Small intestine (tissue), 7 donors: ENCODE measurements at regions not wholly inside any gene's neighbourhood (a gene's known extent, or its start where the extent isn't known, plus 50 kb on each side); places are given as distances from the start of the nearest gene placed in this dataset.

Source experiments
- DNase-seq, 2 donors: peaks; one replicate each; pipeline versions ENCODE4 v3.0.0 to v3.0.0-alpha.2; 2013
- FAIRE-seq: peaks from 2 replicates; lab custom pipeline; 2012; peaks lifted over from hg19 to GRCh38; lab: Jason Lieb, UNC
- H3K27ac ChIP-seq, 3 donors: one replicate each; pipeline ENCODE4 v1.5.1; 2013; ENCODE audit warnings: low read length in 2 of 3, mild to moderate bottlenecking in 2 of 3, control low read depth in 1 of 3, inconsistent platforms in 1 of 3, low read depth in 1 of 3, moderate library complexity in 1 of 3
- H3K27me3 ChIP-seq, 3 donors: one replicate each; pipeline ENCODE4 v1.6.1; 2013; ENCODE audit warnings: low read length in 3 of 3, inconsistent platforms in 1 of 3; ENCODE audit not compliant: control insufficient read depth in 3 of 3, insufficient read depth in 3 of 3
- H3K36me3 ChIP-seq, 3 donors: one replicate each; pipeline ENCODE4 v1.6.1; 2013; ENCODE audit warnings: low read length in 3 of 3, inconsistent platforms in 1 of 3, low read depth in 1 of 3, mild to moderate bottlenecking in 1 of 3, moderate library complexity in 1 of 3; ENCODE audit not compliant: control insufficient read depth in 3 of 3, insufficient read depth in 2 of 3
- H3K4me1 ChIP-seq, 3 donors: one replicate each; pipeline ENCODE4 v1.6.1; 2013; ENCODE audit warnings: low read length in 2 of 3, inconsistent platforms in 1 of 3, low read depth in 1 of 3, mild to moderate bottlenecking in 1 of 3, moderate library complexity in 1 of 3; ENCODE audit not compliant: control insufficient read depth in 3 of 3, insufficient read depth in 2 of 3
- H3K4me3 ChIP-seq, 3 donors: one replicate each; pipeline ENCODE4 v1.5.1; 2013; ENCODE audit warnings: low read length in 3 of 3, control low read depth in 1 of 3, inconsistent platforms in 1 of 3, low read depth in 1 of 3, mild to moderate bottlenecking in 1 of 3, moderate library complexity in 1 of 3
- H3K9me3 ChIP-seq, 2 donors: one replicate each; pipeline ENCODE4 v1.6.1; 2013; ENCODE audit warnings: low read depth in 1 of 2, low read length in 1 of 2; ENCODE audit not compliant: control insufficient read depth in 2 of 2, insufficient read depth in 1 of 2
- WGBS, 3 donors: extraction: QIAGEN DNeasy Blood & Tissue Kit; methylation state at CpG; one replicate each; pipeline ENCODE4 v1.1.7; 2013; 5-methylcytosine and 5-hydroxymethylcytosine counted together
- donor health status: healthy with polysubstance abuse.
- donor health status: control.
- donor health status: control.
- donor health status: Bipolar disorder and iron deficiency.
- donor health status: healthy.

GRCh38 chr2:129620411-129620810 lies 359.1 kb upstream of the RAB6C start:
- no peak for FAIRE-seq

GRCh38 chr2:129623783-129624182 lies 355.7 kb upstream of the RAB6C start:
- no peak for FAIRE-seq
- no peak overlapping the region for H3K27ac ChIP-seq
- H3K4me1 ChIP-seq = no peaks in the 10 kb centered on the region
- H3K4me3 ChIP-seq = no peak overlapping the region
- H3K9me3 ChIP-seq = peaks cover 0 to 2% of the 10 kb centered on the region in 2 donors
- no peaks in the 10 kb centered on the region for H3K36me3 ChIP-seq
- no peak for DNase-seq
- 82 to 90% (median 86%) methylated on average over 6 of the region's 6 CpGs for whole genome bisulfite sequencing, 3 donors
- H3K27me3 ChIP-seq = no peaks in the 10 kb centered on the region

More at GRCh38 chr2:129620411-129620810, 359.1 kb upstream of the RAB6C start:
- H3K27ac ChIP-seq = no peak overlapping the region
- H3K9me3 ChIP-seq = no peaks in the 10 kb centered on the region
- WGBS, 3 donors = 85 to 89% (median 89%) methylated on average over 4 of the region's 4 CpGs
- H3K27me3 ChIP-seq = no peaks in the 10 kb centered on the region
- H3K4me1 ChIP-seq = no peaks in the 10 kb centered on the region
- H3K4me3 ChIP-seq = no peak overlapping the region
- H3K36me3 ChIP-seq = no peaks in the 10 kb centered on the region
- no peak for DNase-seq

- H3K4me1 ChIP-seq = no peaks in the 10 kb centered on the region
- H3K36me3 ChIP-seq = no peaks in the 10 kb centered on the region
- H3K9me3 ChIP-seq = peaks cover 0 to 7% of the 10 kb centered on the region in 2 donors
- 79 to 85% (median 82%) methylated on average over 9 of the region's 9 CpGs for WGBS, 3 donors
- no peak overlapping the region for H3K27ac ChIP-seq
- no peak overlapping the region for H3K4me3 ChIP-seq
- H3K27me3 ChIP-seq = no peaks in the 10 kb centered on the region
- DNase-seq = no peak
- no peak for FAIRE-seq
Measured at GRCh38 chr2:129627437-129627836, 352.0 kb upstream of the RAB6C start.

DNA sequence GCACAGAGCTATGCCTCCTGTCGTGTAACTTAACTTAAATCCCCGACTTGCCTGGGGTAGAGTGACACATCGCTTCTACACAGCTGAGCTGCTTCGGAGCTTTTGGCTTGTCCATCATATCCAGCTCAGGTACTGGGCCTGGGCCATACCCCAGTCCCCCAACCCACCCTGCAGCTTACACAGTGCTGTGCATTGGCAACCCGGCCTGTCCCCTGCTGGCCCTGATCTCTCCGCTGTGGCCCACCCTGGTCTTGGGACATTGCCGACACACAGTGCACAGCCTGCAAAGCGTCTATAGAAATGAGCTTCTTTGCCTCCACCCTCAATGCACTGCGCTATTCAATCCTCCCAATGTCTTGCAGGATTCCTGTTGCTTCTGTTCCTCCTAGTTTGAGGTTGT lies 342.8 kb upstream of the RAB6C start:
- H3K27ac ChIP-seq = no peak overlapping the region
- DNase-seq (no peak), FAIRE-seq (no peak)
- H3K36me3 ChIP-seq = no peaks in the 10 kb centered on the region
- H3K4me1 ChIP-seq = no peaks in the 10 kb centered on the region
- WGBS, 3 donors = 92 to 97% (median 94%) methylated on average over 9 of the region's 9 CpGs
- H3K27me3 ChIP-seq = peaks cover 0 to 2% (median 0%) of the 10 kb centered on the region in 3 donors
- no peaks in the 10 kb centered on the region for H3K9me3 ChIP-seq
- no peak overlapping the region for H3K4me3 ChIP-seq

GRCh38 chr2:129641371-129641770 lies 338.1 kb upstream of the RAB6C start:
- Histone ChIP-seq H3K4me3 (no peak overlapping the region), H3K27ac (no peak overlapping the region), H3K4me1 (no peaks in the 10 kb centered on the region), H3K36me3 (no peaks in the 10 kb centered on the region), H3K27me3 (peaks cover 0 to 2% (median 0%) of the 10 kb centered on the region in 3 donors), H3K9me3 (no peaks in the 10 kb centered on the region)
- no peak for FAIRE-seq
- DNase-seq = no peak
- WGBS, 3 donors = 40 to 59% (median 50%) methylated on average over 2 of the region's 2 CpGs

DNA sequence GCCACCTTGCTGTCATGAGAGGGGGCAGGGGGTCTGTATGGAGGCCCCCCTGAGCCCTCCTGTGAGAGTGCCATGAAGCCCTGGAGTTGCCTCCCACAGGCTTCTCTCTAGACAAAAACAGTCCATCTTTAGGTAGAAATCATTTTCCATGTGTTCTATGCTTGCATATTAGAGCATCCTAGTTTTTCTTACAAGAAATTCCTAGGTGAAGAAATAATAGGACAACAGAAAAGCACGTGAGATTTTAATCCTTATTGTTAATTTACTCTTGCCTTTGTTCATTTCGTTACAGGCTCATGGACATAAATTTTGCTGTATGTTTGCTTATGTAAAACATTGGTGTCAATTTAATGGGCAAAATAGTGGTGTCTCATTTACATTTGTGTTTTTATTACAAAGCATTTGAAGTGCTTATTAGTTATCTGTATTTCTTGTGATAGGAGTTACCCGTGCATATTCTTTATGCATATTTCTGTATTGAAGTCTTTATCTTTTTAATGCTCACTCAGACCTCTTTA lies 336.9 kb upstream of the RAB6C start:
- Histone ChIP-seq H3K27ac (no peak overlapping the region), H3K4me3 (no peak overlapping the region), H3K36me3 (no peaks in the 10 kb centered on the region), H3K27me3 (peaks cover 0 to 2% (median 0%) of the 10 kb centered on the region in 3 donors), H3K9me3 (no peaks in the 10 kb centered on the region), H3K4me1 (no peaks in the 10 kb centered on the region)
- no peak for FAIRE-seq
- WGBS, 3 donors = 64 to 78% (median 77%) methylated on average over 3 of the region's 3 CpGs
- DNase-seq = no peak

GRCh38 chr2:129645335-129645734 lies 334.1 kb upstream of the RAB6C start:
- H3K27ac ChIP-seq = no peak overlapping the region
- H3K4me3 ChIP-seq = no peak overlapping the region
- no peaks in the 10 kb centered on the region for H3K36me3 ChIP-seq
- no peak for DNase-seq
- H3K27me3 ChIP-seq = peaks cover 0 to 2% (median 0%) of the 10 kb centered on the region in 3 donors
- no peak for FAIRE-seq
- no peaks in the 10 kb centered on the region for H3K9me3 ChIP-seq
- H3K4me1 ChIP-seq = no peaks in the 10 kb centered on the region
- 71 to 93% (median 86%) methylated on average over 1 of the region's 1 CpG for WGBS, 3 donors

GRCh38 chr2:129646107-129646506 lies 333.4 kb upstream of the RAB6C start:
- no peaks in the 10 kb centered on the region for H3K9me3 ChIP-seq
- H3K4me1 ChIP-seq = no peaks in the 10 kb centered on the region
- DNase-seq (no peak), FAIRE-seq (no peak)
- WGBS, 3 donors = 94 to 95% (median 94%) methylated on average over 5 to 6 of the region's 6 CpGs
- H3K27me3 ChIP-seq = peaks cover 0 to 2% (median 0%) of the 10 kb centered on the region in 3 donors
- no peak overlapping the region for H3K4me3 ChIP-seq
- no peak overlapping the region for H3K27ac ChIP-seq
- H3K36me3 ChIP-seq = no peaks in the 10 kb centered on the region

- WGBS, 3 donors = 51 to 62% (median 59%) methylated on average over 2 of the region's 2 CpGs
- DNase-seq (no peak), FAIRE-seq (no peak)
- Histone ChIP-seq H3K27ac (no peak overlapping the region), H3K4me3 (no peak overlapping the region), H3K27me3 (peaks cover 0 to 2% (median 0%) of the 10 kb centered on the region in 3 donors), H3K4me1 (no peaks in the 10 kb centered on the region), H3K36me3 (no peaks in the 10 kb centered on the region), H3K9me3 (no peaks in the 10 kb centered on the region)
Measured at GRCh38 chr2:129653246-129653645, 326.2 kb upstream of the RAB6C start.
